VCaP (cell line): ENCODE measurements at regions not wholly inside any gene's neighbourhood (a gene's known extent, or its start where the extent isn't known, plus 50 kb on each side); places are given as distances from the start of the nearest gene placed in this dataset.

Experiments
- H3K27ac ChIP-seq: fragments of 450-650 bp; 2 replicates; pipeline ENCODE4 v1.5.1; 2017
- TF ChIP-seq, protein P1 (sequence below): fragments of 450-650 bp; conservative IDR thresholded peaks from 2 replicates; pipeline ENCODE4 v1.5.1; 2017; ENCODE audit warnings: mild to moderate bottlenecking, moderate library complexity

DNA sequence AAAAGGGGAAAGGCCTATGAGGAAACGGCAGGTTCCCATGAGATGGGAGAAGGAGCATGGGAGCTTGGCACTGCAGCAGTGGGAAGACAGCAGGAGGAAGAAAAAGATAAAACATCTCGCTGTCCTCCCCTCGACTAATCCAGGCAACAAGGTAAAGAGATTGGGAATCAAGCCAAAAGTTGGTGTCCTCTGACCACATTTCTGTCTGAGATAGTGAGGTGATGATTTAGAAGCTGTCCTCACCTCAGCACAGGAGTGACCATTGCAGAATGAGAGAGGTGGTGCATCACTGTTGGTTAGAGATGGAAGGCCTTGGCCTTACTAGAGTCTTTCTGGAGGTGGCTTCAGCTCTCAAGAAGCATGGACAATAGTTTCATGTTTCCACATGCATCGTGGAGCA, 226.6 kb upstream of the CCDC54 start:
- no peak overlapping the region for H3K27ac ChIP-seq
- TF ChIP-seq, protein P1, sequence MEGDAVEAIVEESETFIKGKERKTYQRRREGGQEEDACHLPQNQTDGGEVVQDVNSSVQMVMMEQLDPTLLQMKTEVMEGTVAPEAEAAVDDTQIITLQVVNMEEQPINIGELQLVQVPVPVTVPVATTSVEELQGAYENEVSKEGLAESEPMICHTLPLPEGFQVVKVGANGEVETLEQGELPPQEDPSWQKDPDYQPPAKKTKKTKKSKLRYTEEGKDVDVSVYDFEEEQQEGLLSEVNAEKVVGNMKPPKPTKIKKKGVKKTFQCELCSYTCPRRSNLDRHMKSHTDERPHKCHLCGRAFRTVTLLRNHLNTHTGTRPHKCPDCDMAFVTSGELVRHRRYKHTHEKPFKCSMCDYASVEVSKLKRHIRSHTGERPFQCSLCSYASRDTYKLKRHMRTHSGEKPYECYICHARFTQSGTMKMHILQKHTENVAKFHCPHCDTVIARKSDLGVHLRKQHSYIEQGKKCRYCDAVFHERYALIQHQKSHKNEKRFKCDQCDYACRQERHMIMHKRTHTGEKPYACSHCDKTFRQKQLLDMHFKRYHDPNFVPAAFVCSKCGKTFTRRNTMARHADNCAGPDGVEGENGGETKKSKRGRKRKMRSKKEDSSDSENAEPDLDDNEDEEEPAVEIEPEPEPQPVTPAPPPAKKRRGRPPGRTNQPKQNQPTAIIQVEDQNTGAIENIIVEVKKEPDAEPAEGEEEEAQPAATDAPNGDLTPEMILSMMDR, result no peak

DNA sequence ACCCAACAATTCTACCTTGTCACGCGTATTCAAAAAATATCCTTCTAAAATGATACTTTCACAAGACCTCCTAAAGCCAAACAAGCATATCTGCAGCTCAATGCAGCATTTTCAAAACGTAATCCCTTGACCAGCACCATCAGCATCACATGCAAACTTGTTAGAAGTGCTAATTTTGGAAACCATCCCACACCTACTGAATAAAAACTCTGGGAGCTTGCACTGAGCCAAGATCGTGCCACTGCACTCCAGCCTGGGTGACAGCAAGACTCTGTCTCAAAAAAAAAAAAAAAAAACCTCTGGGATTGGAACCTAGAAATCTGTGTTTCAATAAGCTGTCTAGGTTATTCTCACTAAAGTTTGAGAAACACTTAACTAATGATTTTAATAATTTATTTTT, 223.3 kb upstream of the CCDC54 start:
- TF ChIP-seq, protein P1, result no peak
- no peak overlapping the region for H3K27ac ChIP-seq

DNA sequence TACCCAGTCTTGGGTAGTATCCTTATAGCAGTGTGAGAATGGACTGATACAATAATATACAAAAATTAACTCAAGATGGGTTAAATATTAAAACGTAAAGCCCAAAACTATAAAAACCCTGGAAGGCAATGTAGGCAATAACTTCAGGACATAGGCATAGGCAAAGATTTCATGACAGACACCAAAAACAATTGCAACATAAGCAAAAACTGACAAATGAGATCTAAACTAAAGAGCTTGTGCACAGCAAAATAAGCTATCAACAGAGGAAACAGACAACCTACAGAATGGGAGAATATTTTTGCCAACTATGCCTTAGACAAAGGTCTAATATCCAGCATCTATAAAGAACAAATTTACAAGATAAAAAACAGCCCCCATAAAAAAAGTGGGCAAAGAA, 204.8 kb upstream of the CCDC54 start:
- no peak overlapping the region for H3K27ac ChIP-seq

DNA sequence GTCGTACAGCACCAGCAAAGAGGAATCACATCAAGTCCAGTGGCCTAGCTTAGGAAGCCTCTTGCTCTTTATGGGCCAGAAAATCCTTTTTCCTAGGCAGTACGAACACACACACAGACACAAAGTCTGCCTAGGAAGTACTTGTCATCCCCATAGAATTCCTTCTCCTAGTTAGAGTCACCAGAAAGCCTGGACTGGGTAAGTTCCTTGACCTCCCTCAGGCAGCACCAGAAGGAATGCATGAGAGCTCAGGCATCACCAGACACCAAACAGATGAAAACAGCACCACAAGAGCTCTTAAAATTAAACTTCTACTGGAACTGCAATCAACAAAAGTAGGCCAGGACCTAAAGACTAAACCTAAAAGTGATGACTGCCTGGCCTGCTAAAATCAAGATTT, 192.9 kb upstream of the CCDC54 start:
- H3K27ac ChIP-seq, result no peak overlapping the region
- TF ChIP-seq, protein P1, result no peak

More for the DNA sequence above, 204.8 kb upstream of the CCDC54 start:
- TF ChIP-seq, protein P1, result no peak

DNA sequence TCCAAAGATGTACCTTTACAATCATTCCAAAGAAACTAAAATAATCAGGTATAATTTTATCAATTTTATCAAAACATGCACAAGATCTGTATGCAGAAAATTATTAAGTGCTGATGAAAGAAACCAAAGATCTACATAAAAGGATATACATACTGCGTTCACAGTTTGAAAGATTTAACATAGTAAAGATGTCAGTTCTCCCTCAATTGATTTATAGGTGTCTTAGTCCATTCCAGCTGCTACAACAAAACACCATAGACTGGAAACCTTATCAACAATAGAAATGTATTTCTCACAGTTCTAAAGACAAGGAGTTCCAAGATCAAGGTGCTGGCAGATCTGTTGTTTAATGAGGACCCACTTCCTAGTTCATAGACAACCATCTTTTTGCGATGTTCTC, 189.0 kb upstream of the CCDC54 start:
- no peak overlapping the region for H3K27ac ChIP-seq
- TF ChIP-seq, protein P1, result no peak

DNA sequence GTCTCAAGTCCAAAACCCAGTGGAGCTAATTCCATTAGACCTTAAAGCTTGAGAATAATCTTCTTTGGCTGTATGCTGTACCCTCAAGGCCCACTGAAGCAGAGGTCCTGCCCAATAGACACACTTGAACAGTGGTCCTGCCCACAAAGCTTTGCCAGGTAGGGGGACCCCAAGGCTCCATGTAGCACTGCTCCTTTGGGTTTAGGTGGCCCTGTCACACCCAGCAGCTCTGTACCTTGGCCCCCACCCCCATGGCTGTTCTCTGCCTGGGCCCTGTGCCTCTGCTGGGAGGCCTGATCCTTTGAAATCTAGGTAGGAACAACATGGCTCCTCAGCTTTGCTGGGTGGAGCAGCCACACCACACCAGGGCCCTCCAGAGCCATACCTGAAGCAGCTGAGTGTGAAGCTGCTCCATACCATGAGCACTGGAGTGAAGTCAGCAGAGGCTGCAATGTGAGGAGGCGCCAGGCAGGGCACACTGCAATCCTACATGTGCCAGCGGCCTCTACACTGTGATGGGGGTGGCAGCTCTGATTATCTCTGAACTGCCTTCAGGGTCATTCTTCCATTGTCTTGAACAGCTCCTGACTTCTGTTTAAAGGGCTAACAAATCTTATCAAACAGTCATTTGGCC, 188.0 kb upstream of the CCDC54 start:
- H3K27ac ChIP-seq, result no peak overlapping the region
- TF ChIP-seq, protein P1, result no peak

DNA sequence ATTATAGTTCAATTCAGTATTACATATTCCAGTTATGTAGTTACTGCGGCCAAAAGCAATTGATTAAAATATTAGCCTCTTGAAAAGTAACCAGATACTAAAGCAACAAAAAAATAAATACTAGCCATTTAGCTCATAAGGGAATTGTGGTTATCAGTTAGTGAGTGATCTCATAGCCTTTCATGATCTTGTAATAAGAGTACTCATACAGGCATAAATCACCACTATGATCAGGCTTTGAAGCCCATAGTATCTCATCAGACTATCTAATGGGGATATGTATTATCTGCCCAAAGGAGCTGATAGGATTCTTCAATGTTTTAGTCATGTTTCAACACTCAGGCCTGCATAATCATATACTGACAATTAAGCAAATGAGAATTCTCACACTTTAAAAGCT, 184.1 kb upstream of the CCDC54 start:
- H3K27ac ChIP-seq, result no peak overlapping the region
- TF ChIP-seq, protein P1, result no peak
